ENCODE measurements at regions not wholly inside any gene's neighbourhood (a gene's known extent, or its start where the extent isn't known, plus 50 kb on each side); places are given as distances from the start of the nearest gene placed in this dataset.
A peak's percentile ranks its signal among the peaks of the same experiment; 100 is the strongest.

- Histone ChIP-seq H3K9ac (replicated peaks in 1 of 4; ENCODE audit: extremely low read depth in 1 of 4, low read depth in 3 of 4, low read length in 3 of 4) (no peak overlapping the region), H3K14ac (ENCODE audit: insufficient read length) (no peak overlapping the region), H3K4me3 (ENCODE audit: extremely low read depth in 1 of 4, insufficient read depth in 2 of 4, low read depth in 3 of 4, low read length in 4 of 4) (no peak overlapping the region), H3K56ac (replicated peaks; ENCODE audit: insufficient read length, low read depth, low read length) (no peak overlapping the region), H4K91ac (replicated peaks; ENCODE audit: insufficient read length, low read length) (no peak overlapping the region), H2AFZ (ENCODE audit: low read length) (no peak overlapping the region), H3K27ac (ENCODE audit: low read depth, low read length) (no peak overlapping the region), H2BK5ac (ENCODE audit: low read depth, low read length) (no peak overlapping the region; the same call in 1 of the 2 replicates), H3K9me3 (ENCODE audit: insufficient read depth in 2 of 2, low read depth in 1 of 2, low read length in 1 of 2) (no peaks in the 10 kb centered on the region), H2BK20ac (ENCODE audit: low read length) (no peak overlapping the region), H3K23ac (ENCODE audit: insufficient read length) (no peak overlapping the region), H2BK12ac (ENCODE audit: low read depth, low read length) (no peak overlapping the region), H4K5ac (ENCODE audit: insufficient read length, low read depth, low read length) (no peak overlapping the region), H3K79me1 (ENCODE audit: low read depth, low read length) (no peaks in the 10 kb centered on the region), H2BK120ac (replicated peaks; ENCODE audit: low read depth, low read length) (no peak overlapping the region), H3K4ac (replicated peaks; ENCODE audit: insufficient read length, low read depth, low read length) (no peak overlapping the region), H3K36me3 (ENCODE audit: control insufficient read depth in 2 of 4, insufficient read depth in 4 of 4, low read length in 3 of 4) (no peaks in the 10 kb centered on the region), H3K18ac (ENCODE audit: extremely low read depth, low read length) (no peak overlapping the region), H2BK15ac (ENCODE audit: low read length) (peak overlapping the region; percentile 81; the same call in 1 of the 2 replicates), H4K8ac (ENCODE audit: extremely low read depth, insufficient read depth, low read length) (no peak overlapping the region), H4K20me1 (replicated peaks in 1 of 2; ENCODE audit: control insufficient read depth in 1 of 2, insufficient read depth in 2 of 2, low read length in 2 of 2) (no peaks in the 10 kb centered on the region), H3K79me2 (ENCODE audit: control insufficient read depth in 1 of 2, insufficient read depth in 2 of 2, low read length in 2 of 2) (no peaks in the 10 kb centered on the region), H3K27me3 (replicated peaks in 1 of 4; ENCODE audit: control insufficient read depth in 3 of 4, extremely low read depth in 1 of 4, insufficient read depth in 3 of 4, low read length in 3 of 4) (no peaks in the 10 kb centered on the region), H3K4me2 (ENCODE audit: insufficient read depth in 1 of 2, low read depth in 2 of 2, low read length in 2 of 2) (no peak overlapping the region), H3K23me2 (ENCODE audit: low read depth, low read length) (no peaks in the 10 kb centered on the region), H2AK5ac (ENCODE audit: low read depth, low read length) (no peak overlapping the region), H3K4me1 (replicated peaks in 1 of 4; ENCODE audit: control insufficient read depth in 3 of 4, insufficient read depth in 4 of 4, low read length in 3 of 4) (peaks cover 0 to 5% (median 2%) of the 10 kb centered on the region in 4 experiments; a peak in 3 of 7 replicates)
- 93% methylated on average over 5 of the region's 5 CpGs; no CpG with 5 or more reads in 1 of the 2 experiments for WGBS, 2 experiments (ENCODE audit: extremely low coverage in 1 of 2, insufficient coverage in 1 of 2, insufficient read length in 1 of 2, insufficient replicate concordance in 2 of 2, low coverage in 1 of 2, low lambda C conversion rate in 2 of 2, missing lambda C conversion rate in 1 of 2)
- CTCF ChIA-PET (ENCODE audit: partially characterized antibody), result interaction anchor here (1.2 kb wide), 1 partner anchor 58 kb away, joined by 3 read pairs; no protein-coding TSS in a partner anchor
- DNase-seq (ENCODE audit: low read depth in 1 of 2, low spot score in 2 of 2) (no peak), FAIRE-seq (no peak)
- POLR2A ChIA-PET (ENCODE audit: partially characterized antibody), result no interaction called here
- TF ChIP-seq SP4 (IDR thresholded peaks at IDR 0.05; ENCODE audit: low read length) (no peak), RAD21 (IDR thresholded peaks at IDR 0.05 in 1 of 2, conservative IDR thresholded peaks at IDR 0.05 in 1 of 2; ENCODE audit: low read depth in 2 of 2, low read length in 2 of 2) (no peak), SIN3A (conservative IDR thresholded peaks at IDR 0.05 in 1 of 2, IDR thresholded peaks at IDR 0.05 in 1 of 2; ENCODE audit: low read depth in 1 of 2, low read length in 2 of 2) (no peak), NANOG (IDR thresholded peaks at IDR 0.05; ENCODE audit: insufficient read depth, low read depth, low read length, poor library complexity, severe bottlenecking) (no peak), CBX8 (IDR thresholded peaks at IDR 0.05; ENCODE audit: borderline replicate concordance, low read depth, low read length) (no peak), SIRT6 (IDR thresholded peaks at IDR 0.05; ENCODE audit: low read length) (no peak), TBP (IDR thresholded peaks at IDR 0.05; ENCODE audit: low read depth, low read length) (no peak), SIX5 (IDR thresholded peaks at IDR 0.05; ENCODE audit: low read depth, low read length) (no peak), ASH2L (IDR thresholded peaks at IDR 0.05; ENCODE audit: low read length) (no peak), BRCA1 (IDR thresholded peaks at IDR 0.05; ENCODE audit: low read depth, low read length) (no peak), CTBP2 (IDR thresholded peaks at IDR 0.05; ENCODE audit: borderline replicate concordance, insufficient read depth, insufficient read length, low read length) (no peak), HDAC2 (IDR thresholded peaks at IDR 0.05; ENCODE audit: borderline replicate concordance in 1 of 2, low read depth in 2 of 2, low read length in 2 of 2) (no peak), KDM1A (IDR thresholded peaks at IDR 0.05; ENCODE audit: borderline replicate concordance, low read length) (no peak), CREB1 (IDR thresholded peaks at IDR 0.05) (no peak), YY1 (IDR thresholded peaks at IDR 0.05; ENCODE audit: low read depth, low read length) (no peak)
Measured at GRCh38 chr5:74282490-74282889, 358.0 kb downstream of the ENC1 start.
